GM12864 (cell line): ENCODE measurements at regions not wholly inside any gene's neighbourhood (a gene's known extent, or its start where the extent isn't known, plus 50 kb on each side); places are given as distances from the start of the nearest gene placed in this dataset.

ENCODE experiments used
- DNase-seq: peaks from one replicate; pipeline ENCODE4 v3.0.0-alpha.2; 2011; ENCODE audit warnings: low read depth
- H3K4me3 ChIP-seq: 2 replicates; pipeline ENCODE4 v1.5.1; 2011; ENCODE audit warnings: mild to moderate bottlenecking, low read depth, low read length, control low read depth
- CTCF ChIP-seq: IDR thresholded peaks from 2 replicates; pipeline ENCODE4 v1.5.1; 2011; ENCODE audit warnings: low read depth, mild to moderate bottlenecking, moderate library complexity, low read length, control low read depth, inconsistent platforms; ENCODE audit errors: missing control alignments

DNA sequence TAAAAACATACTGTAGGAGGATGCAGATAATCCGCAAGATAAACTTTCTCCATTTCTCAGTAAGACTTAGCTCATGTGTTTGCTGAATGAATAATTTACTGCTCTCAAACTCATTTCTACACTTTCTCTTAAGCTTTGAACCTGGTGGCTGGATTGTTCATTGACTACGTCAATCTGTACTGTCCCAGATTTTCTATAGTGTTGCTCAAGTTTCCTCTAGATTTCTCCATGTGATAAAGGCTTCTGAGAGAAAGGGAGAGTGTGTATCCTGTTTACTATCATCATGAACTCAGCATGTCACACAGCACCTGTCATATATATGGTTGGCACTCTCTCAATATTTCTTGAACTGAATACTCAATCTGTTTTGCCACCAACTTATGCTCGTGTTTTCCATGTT is 518.0 kb upstream of the TBX3 start:
- no peak for TF ChIP-seq CTCF
- H3K4me3 ChIP-seq, result no peak overlapping the region
- no peak for DNase-seq

GRCh38 chr12:115199831-115200230 is 515.9 kb upstream of the TBX3 start:
- no peak for DNase-seq
- no peak for TF ChIP-seq CTCF

DNA sequence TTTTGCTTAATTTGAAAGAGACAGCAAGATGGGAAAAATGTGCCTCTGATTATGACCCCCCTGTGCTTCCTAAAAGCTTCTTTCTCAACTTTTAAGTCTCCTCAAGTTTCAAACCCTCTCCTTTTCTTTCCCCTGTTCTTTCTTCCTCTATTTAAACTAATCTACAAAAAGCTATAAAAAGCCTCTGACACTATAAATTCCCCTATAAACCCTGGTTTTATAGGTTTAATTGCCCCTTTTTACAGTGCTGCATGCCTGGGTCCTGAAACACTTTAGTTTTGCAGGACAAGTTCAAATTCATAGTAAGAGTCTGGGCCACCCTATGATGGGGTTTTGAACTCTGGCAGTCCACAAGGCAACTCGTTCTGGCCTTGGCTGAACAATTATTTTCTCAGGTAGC is 510.9 kb upstream of the TBX3 start:
- DNase-seq, result no peak
- no peak overlapping the region for H3K4me3 ChIP-seq
- TF ChIP-seq CTCF, result no peak

More at GRCh38 chr12:115199831-115200230, 515.9 kb upstream of the TBX3 start:
- H3K4me3 ChIP-seq, result no peak overlapping the region

DNA sequence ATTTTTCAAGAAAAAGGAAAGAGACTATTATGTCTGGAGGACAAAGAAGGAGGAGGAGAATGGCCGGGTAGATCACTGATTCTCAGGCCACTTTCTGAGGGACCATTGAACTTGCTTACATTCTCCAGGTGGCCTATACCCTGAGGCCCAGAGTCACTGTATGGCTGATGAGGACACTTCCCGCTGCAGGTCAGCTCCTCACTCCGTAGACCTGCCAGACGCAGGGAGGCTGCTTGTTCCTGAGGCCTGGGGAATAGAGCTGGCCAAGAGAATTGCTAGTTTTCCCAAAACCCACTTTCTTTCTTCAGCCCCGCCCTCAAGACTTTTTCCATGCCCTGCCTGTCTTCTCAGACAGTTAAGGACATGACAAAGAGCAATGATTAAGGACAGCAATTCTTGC is 510.5 kb upstream of the TBX3 start:
- no peak for DNase-seq
- no peak for TF ChIP-seq CTCF
- no peak overlapping the region for H3K4me3 ChIP-seq

GRCh38 chr12:115191342-115191741 is 507.4 kb upstream of the TBX3 start:
- no peak for TF ChIP-seq CTCF
- no peak for DNase-seq
- H3K4me3 ChIP-seq, result no peak overlapping the region

DNA sequence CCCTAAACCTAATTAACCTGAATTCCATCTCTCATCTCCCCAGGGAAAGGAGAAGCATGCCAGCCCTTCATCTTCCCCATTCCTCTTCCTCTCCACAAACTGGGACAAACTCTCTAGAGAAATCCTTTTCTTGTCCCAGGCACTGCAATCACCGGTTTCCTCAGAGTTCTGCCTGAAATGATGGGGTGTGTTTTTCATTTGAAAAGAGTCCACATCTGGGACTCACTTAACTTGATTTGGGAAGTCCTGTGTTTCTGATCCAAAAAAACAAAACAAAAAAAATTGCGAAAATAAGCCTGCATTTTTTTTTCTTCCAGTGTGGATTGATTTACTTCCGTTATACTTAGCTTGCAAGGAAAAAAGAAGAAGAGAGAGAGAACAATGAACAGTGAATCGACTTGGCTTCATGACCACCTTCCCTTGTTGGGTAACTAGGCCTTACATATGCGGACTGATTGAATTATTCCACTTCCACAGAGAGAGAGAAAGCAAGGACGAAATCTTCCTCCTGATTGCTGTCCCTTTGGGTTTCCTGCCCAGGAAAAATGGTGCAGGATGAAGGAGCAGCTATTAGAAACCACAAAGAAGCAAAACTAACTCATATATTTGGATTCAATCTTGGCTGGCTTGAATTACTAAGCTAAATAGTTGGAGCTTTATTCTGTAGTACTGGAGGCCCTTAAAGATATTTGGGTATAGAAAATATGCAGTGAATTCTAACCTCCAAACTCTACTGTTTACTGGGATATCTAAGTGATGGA is 506.2 kb upstream of the TBX3 start:
- no peak for DNase-seq
- H3K4me3 ChIP-seq, result no peak overlapping the region
- no peak for TF ChIP-seq CTCF

GRCh38 chr12:115185506-115185905 is 501.5 kb upstream of the TBX3 start:
- H3K4me3 ChIP-seq, result no peak overlapping the region
- no peak for TF ChIP-seq CTCF
- DNase-seq, result no peak
